ENCODE measurements at regions not wholly inside any gene's neighbourhood (a gene's known extent, or its start where the extent isn't known, plus 50 kb on each side); places are given as distances from the start of the nearest gene placed in this dataset.

GRCh38 chr16:5196204-5196603, 98.6 kb upstream of the EEF2KMT start:
- TF ChIP-seq CTCF (conservative IDR thresholded peaks at IDR 0.05 in 1 of 2, IDR thresholded peaks at IDR 0.05 in 1 of 2; ENCODE audit: low read depth in 1 of 2, low read length in 2 of 2) (no peak), EZH2 (IDR thresholded peaks at IDR 0.05; ENCODE audit: low read length, missing control alignments) (no peak)

All from fibroblast of lung (primary cell).